HCT116 (cell line): ENCODE measurements at regions not wholly inside any gene's neighbourhood (a gene's known extent, or its start where the extent isn't known, plus 50 kb on each side); places are given as distances from the start of the nearest gene placed in this dataset.

Source experiments
- YY1 ChIP-seq: IDR thresholded peaks from 2 replicates; pipeline ENCODE4 v1.6.1; 2011; ENCODE audit warnings: low read length, low read depth, moderate library complexity, mild to moderate bottlenecking; ENCODE audit not compliant: insufficient replicate concordance; ENCODE audit errors: extremely low read depth
- TF ChIP-seq, protein P1 (sequence below), 3 experiments: fragments of 200-600 bp in 1 of 3; sonication (generic) in 1 of 3; IDR thresholded peaks in 2 of 3; conservative IDR thresholded peaks in 1 of 3; 2 replicates each; pipeline ENCODE4 v1.5.1; 2012 to 2017; ENCODE audit warnings: low read depth in 2 of 3, low read length in 2 of 3, antibody characterized with exemption in 1 of 3, borderline replicate concordance in 1 of 3, control low read depth in 1 of 3, mild to moderate bottlenecking in 1 of 3, mixed read lengths in 1 of 3, mixed run types in 1 of 3, moderate library complexity in 1 of 3; ENCODE audit not compliant: insufficient read depth in 1 of 3

DNA sequence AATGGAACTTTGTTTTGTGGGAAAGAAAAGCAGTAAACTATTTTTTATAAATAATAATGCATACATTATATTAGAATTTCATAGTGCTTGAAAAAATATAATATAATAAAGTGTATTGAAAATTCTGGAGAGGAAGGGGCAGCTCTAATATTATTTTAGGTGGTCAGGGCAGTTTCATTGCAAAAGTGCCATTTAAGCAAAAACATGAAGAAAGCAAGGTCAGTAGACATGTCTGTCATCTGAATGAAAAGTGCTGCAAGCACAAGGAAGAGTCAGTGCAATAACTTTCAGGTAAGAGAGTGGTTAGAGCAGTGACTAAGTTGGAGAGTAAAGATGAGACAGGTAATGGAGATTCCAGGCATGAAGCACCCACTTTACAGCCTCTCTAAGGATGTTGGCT, 435.6 kb upstream of the REG3G start:
- TF ChIP-seq, protein P1, sequence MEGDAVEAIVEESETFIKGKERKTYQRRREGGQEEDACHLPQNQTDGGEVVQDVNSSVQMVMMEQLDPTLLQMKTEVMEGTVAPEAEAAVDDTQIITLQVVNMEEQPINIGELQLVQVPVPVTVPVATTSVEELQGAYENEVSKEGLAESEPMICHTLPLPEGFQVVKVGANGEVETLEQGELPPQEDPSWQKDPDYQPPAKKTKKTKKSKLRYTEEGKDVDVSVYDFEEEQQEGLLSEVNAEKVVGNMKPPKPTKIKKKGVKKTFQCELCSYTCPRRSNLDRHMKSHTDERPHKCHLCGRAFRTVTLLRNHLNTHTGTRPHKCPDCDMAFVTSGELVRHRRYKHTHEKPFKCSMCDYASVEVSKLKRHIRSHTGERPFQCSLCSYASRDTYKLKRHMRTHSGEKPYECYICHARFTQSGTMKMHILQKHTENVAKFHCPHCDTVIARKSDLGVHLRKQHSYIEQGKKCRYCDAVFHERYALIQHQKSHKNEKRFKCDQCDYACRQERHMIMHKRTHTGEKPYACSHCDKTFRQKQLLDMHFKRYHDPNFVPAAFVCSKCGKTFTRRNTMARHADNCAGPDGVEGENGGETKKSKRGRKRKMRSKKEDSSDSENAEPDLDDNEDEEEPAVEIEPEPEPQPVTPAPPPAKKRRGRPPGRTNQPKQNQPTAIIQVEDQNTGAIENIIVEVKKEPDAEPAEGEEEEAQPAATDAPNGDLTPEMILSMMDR (IDR thresholded peaks at IDR 0.05 in 2 of 3, conservative IDR thresholded peaks at IDR 0.05 in 1 of 3; ENCODE audit: borderline replicate concordance in 1 of 3, insufficient read depth in 1 of 3, low read depth in 2 of 3, low read length in 2 of 3): no peak
- TF ChIP-seq YY1: no peak
